Right lobe of liver (tissue), 6 donors: ENCODE measurements at regions not wholly inside any gene's neighbourhood (a gene's known extent, or its start where the extent isn't known, plus 50 kb on each side); places are given as distances from the start of the nearest gene placed in this dataset.
A peak's percentile ranks its signal among the peaks of the same experiment; 100 is the strongest.

Source experiments
- ATAC-seq, 4 donors: fragments of 200-7000 bp; cut with Tn5 transposase; one replicate each; pipeline ENCODE4 v1.9.1; 2020; ENCODE audit warnings: mild to moderate bottlenecking in 4 of 4, moderate library complexity in 4 of 4
- DNase-seq, 3 donors: peaks; one replicate each; pipeline ENCODE4 v3.0.0-alpha.2; 2020
- H3K27ac ChIP-seq, 3 donors: fragments of 200-600 bp; one replicate each; pipeline ENCODE4 v1.8.0; 2022
- H3K27me3 ChIP-seq, 2 donors: fragments of 200-600 bp; one replicate each; pipeline ENCODE4 v1.8.0; 2022
- H3K36me3 ChIP-seq, 4 donors: fragments of 200-600 bp; sonication (generic) in 1 of 4; one replicate each; pipeline versions ENCODE4 v1.5.1 to v1.8.0; 2017 to 2022; ENCODE audit warnings: control low read depth in 1 of 4
- H3K4me1 ChIP-seq, 4 donors: fragments of 200-600 bp; sonication (generic) in 1 of 4; one replicate each; pipeline versions ENCODE4 v1.5.1 to v1.8.0; 2017 to 2022; ENCODE audit warnings: control low read depth in 1 of 4
- H3K4me3 ChIP-seq, 3 donors: fragments of 200-600 bp; one replicate each; pipeline ENCODE4 v1.8.0; 2022
- H3K9me3 ChIP-seq, 4 donors: fragments of 200-600 bp; sonication (generic) in 1 of 4; one replicate each; pipeline versions ENCODE4 v1.5.1 to v1.8.0; 2017 to 2022; ENCODE audit warnings: control low read depth in 1 of 4
- CTCF ChIP-seq, 4 donors: fragments of 200-600 bp in 3 of 4; fragments of 450-650 bp in 1 of 4; IDR thresholded peaks; one replicate each; pipeline versions ENCODE4 v1.5.1 to v1.8.0; 2016 to 2022; ENCODE audit warnings: antibody characterized with exemption in 4 of 4, mild to moderate bottlenecking in 2 of 4
- POLR2A ChIP-seq: fragments of 450-650 bp; IDR thresholded peaks from one replicate; pipeline ENCODE4 v1.6.1; 2017; ENCODE audit warnings: antibody characterized with exemption, mild to moderate bottlenecking
- WGBS: methylation state at CpG from one replicate; pipeline ENCODE4 v1.1.6; 2018; ENCODE audit warnings: low coverage, low lambda C conversion rate; ENCODE audit not compliant: insufficient coverage; ENCODE audit errors: missing lambda C conversion rate; 5-methylcytosine and 5-hydroxymethylcytosine counted together
- intact Hi-C, 2 donors: fragments of 100-400 bp; cut with DNase I; formaldehyde crosslinking; loops; one replicate each; pipeline versions ENCODE4 v1.11.2 to v1.14.1; 2022
- donor health status: DM: no; HTN: yes; CAD: no.
- donor health status: DM: no; HTN: no; CAD: no.
- donor health status: DM: no; HTN: no; CAD: no.
- donor health status: DM: no; HTN: yes; CAD: no.
- donor health status: DM: no; HTN: yes; CAD: no.

- peaks cover 0 to 31% (median 5%) of the 10 kb centered on the region in 4 donors for H3K4me1 ChIP-seq
- H3K27me3 ChIP-seq, result no peaks in the 10 kb centered on the region
- no peak overlapping the region for H3K27ac ChIP-seq
- no peaks in the 10 kb centered on the region for H3K9me3 ChIP-seq
- DNase-seq (no peak), ATAC-seq (no peak)
- H3K36me3 ChIP-seq, result no peaks in the 10 kb centered on the region
- TF ChIP-seq POLR2A, result no peak
- no peak for TF ChIP-seq CTCF (IDR thresholded peaks at IDR 0.05)
- no peak overlapping the region for H3K4me3 ChIP-seq
- intact Hi-C loops, result no loop called here
- WGBS, result 71% methylated on average over 1 of the region's 1 CpG
Observed at GRCh38 chr10:95125582-95125981, 56.3 kb upstream of the CYP2C8 start.

GRCh38 chr10:95122736-95123135 lies 53.4 kb upstream of the CYP2C8 start:
- DNase-seq (no peak), ATAC-seq (no peak)
- Histone ChIP-seq H3K27me3 (no peaks in the 10 kb centered on the region), H3K27ac (peak overlapping the region in 1 of 3 donors; percentile 68), H3K4me1 (peaks cover 0 to 43% (median 7%) of the 10 kb centered on the region in 4 donors), H3K4me3 (no peak overlapping the region), H3K36me3 (no peaks in the 10 kb centered on the region), H3K9me3 (no peaks in the 10 kb centered on the region)
- intact Hi-C loops, result no loop called here
- 30% methylated on average over 1 of the region's 1 CpG for WGBS
- TF ChIP-seq CTCF (IDR thresholded peaks at IDR 0.05), result no peak

GRCh38 chr10:95121904-95122303 lies 52.6 kb upstream of the CYP2C8 start:
- H3K36me3 ChIP-seq, result no peaks in the 10 kb centered on the region
- H3K27me3 ChIP-seq, result no peaks in the 10 kb centered on the region
- ATAC-seq (peak; percentile 84 to 91 (median 86)), DNase-seq (peak; percentile 46 to 85 (median 80))
- peak overlapping the region in 2 of 3 donors; percentile 12 to 68 for H3K27ac ChIP-seq
- H3K4me1 ChIP-seq, result peaks cover 0 to 50% (median 9%) of the 10 kb centered on the region in 4 donors
- no peak overlapping the region for H3K4me3 ChIP-seq
- 7% methylated on average over 2 of the region's 2 CpGs for WGBS
- TF ChIP-seq CTCF (IDR thresholded peaks at IDR 0.05), result no peak
- TF ChIP-seq POLR2A, result no peak
- H3K9me3 ChIP-seq, result no peaks in the 10 kb centered on the region
- intact Hi-C loops, result no loop called here
